GM23338 (cell line): ENCODE measurements at regions not wholly inside any gene's neighbourhood (a gene's known extent, or its start where the extent isn't known, plus 50 kb on each side); places are given as distances from the start of the nearest gene placed in this dataset.

Experiments used
- ATAC-seq: fragments of 200-7000 bp; cut with Tn5 transposase; 3 replicates; pipeline ENCODE4 v1.9.1; 2020
- DNase-seq: peaks from one replicate; pipeline ENCODE4 v3.0.0-alpha.2; 2015; ENCODE audit warnings: low spot score
- H2AFZ ChIP-seq: fragments of 200-600 bp; sonication (generic); 2 replicates; pipeline ENCODE4 v1.8.0; 2016; ENCODE audit warnings: antibody characterized with exemption, mild to moderate bottlenecking, moderate library complexity
- H3F3A ChIP-seq: fragments of 200-600 bp; sonication (generic); replicated peaks from 2 replicates; pipeline ENCODE4 v1.8.0; 2017; ENCODE audit warnings: antibody characterized with exemption, mixed run types, low read depth
- H3K27ac ChIP-seq: fragments of 200-600 bp; sonication (generic); 2 replicates; pipeline ENCODE4 v1.6.1; 2016; ENCODE audit warnings: low read depth
- H3K27me3 ChIP-seq: fragments of 200-600 bp; sonication (generic); 2 replicates; pipeline ENCODE4 v1.8.0; 2016; ENCODE audit warnings: mild to moderate bottlenecking, mixed run types, moderate library complexity; ENCODE audit not compliant: insufficient read depth
- H3K36me3 ChIP-seq: fragments of 200-600 bp; sonication (generic); 2 replicates; pipeline ENCODE4 v1.8.0; 2016; ENCODE audit warnings: mild to moderate bottlenecking; ENCODE audit not compliant: insufficient read depth
- H3K4me1 ChIP-seq: fragments of 200-600 bp; sonication (generic); 2 replicates; pipeline ENCODE4 v1.8.0; 2016; ENCODE audit warnings: mild to moderate bottlenecking, moderate library complexity; ENCODE audit not compliant: insufficient read depth
- H3K4me2 ChIP-seq: fragments of 200-600 bp; sonication (generic); 2 replicates; pipeline ENCODE4 v1.7.1; 2017; ENCODE audit warnings: mixed run types
- H3K4me3 ChIP-seq: fragments of 200-600 bp; sonication (generic); 2 replicates; pipeline ENCODE4 v1.6.1; 2016; ENCODE audit warnings: mixed run types
- H3K79me2 ChIP-seq: fragments of 200-600 bp; sonication (generic); replicated peaks from 2 replicates; pipeline ENCODE4 v1.8.0; 2017; ENCODE audit warnings: mild to moderate bottlenecking; ENCODE audit not compliant: insufficient read depth
- H3K9me2 ChIP-seq: fragments of 200-600 bp; sonication (generic); 2 replicates; pipeline ENCODE4 v1.8.0; 2017; ENCODE audit not compliant: insufficient read depth
- H4K20me1 ChIP-seq: fragments of 200-600 bp; sonication (generic); replicated peaks from 2 replicates; pipeline ENCODE4 v1.8.0; 2017; ENCODE audit warnings: mild to moderate bottlenecking; ENCODE audit not compliant: insufficient read depth
- H3K27ac Mint-ChIP-seq: 2 replicates; pipeline ENCODE4 v1.8.0; 2020; ENCODE audit warnings: inconsistent platforms, mild to moderate bottlenecking, moderate library complexity, mixed read lengths
- H3K27me3 Mint-ChIP-seq: 3 replicates; pipeline ENCODE4 v1.8.0; 2022; ENCODE audit warnings: low read depth, mild to moderate bottlenecking, moderate library complexity, mixed read lengths, inconsistent platforms; ENCODE audit not compliant: insufficient read depth, poor library complexity
- H3K36me3 Mint-ChIP-seq: 3 replicates; pipeline ENCODE4 v1.8.0; 2021; ENCODE audit warnings: low read depth, mild to moderate bottlenecking, inconsistent platforms, moderate library complexity, mixed read lengths
- H3K4me1 Mint-ChIP-seq: 3 replicates; pipeline ENCODE4 v1.8.0; 2020; ENCODE audit warnings: mild to moderate bottlenecking, inconsistent platforms, mixed read lengths
- H3K4me3 Mint-ChIP-seq: 3 replicates; pipeline ENCODE4 v1.8.0; 2021; ENCODE audit warnings: moderate library complexity, mild to moderate bottlenecking, inconsistent platforms, mixed read lengths
- H3K9me3 Mint-ChIP-seq: 3 replicates; pipeline ENCODE4 v1.8.0; 2020; ENCODE audit warnings: moderate library complexity, mild to moderate bottlenecking, inconsistent platforms, mixed read lengths
- CTCF ChIP-seq, 2 experiments: fragments of 200-600 bp in 1 of 2; sonication (generic) in 1 of 2; conservative IDR thresholded peaks; 2 replicates each; pipeline versions ENCODE4 v1.5.1 to v1.6.1; 2016 to 2017; ENCODE audit warnings: antibody characterized with exemption in 2 of 2, low read depth in 2 of 2, mild to moderate bottlenecking in 2 of 2, moderate library complexity in 1 of 2
- ETS1 ChIP-seq: IDR thresholded peaks from 2 replicates; pipeline ENCODE4 v1.6.1; 2016; ENCODE audit warnings: antibody characterized with exemption
- ZNF462 ChIP-seq: fragments of 250-450 bp; sonication (Bioruptor Pico); IDR thresholded peaks from 2 replicates; pipeline ENCODE4 v1.5.0; 2020; ENCODE audit warnings: mild to moderate bottlenecking, moderate library complexity

GRCh38 chr20:22763257-22763906 lies 179.0 kb upstream of the FOXA2 start:
- Mint-ChIP-seq H3K27me3 (peaks cover 1% of the 10 kb centered on the region), H3K4me3 (no peak overlapping the region), H3K4me1 (no peaks in the 10 kb centered on the region), H3K27ac (no peak overlapping the region), H3K9me3 (no peaks in the 10 kb centered on the region), H3K36me3 (no peaks in the 10 kb centered on the region; the same call in 2 of the 3 replicates)
- no peak overlapping the region for H3K4me2 ChIP-seq
- no peaks in the 10 kb centered on the region for H3K36me3 ChIP-seq
- no peaks in the 10 kb centered on the region for H4K20me1 ChIP-seq
- no peak for ATAC-seq
- no peak overlapping the region for H2AFZ ChIP-seq
- no peak for DNase-seq
- no peaks in the 10 kb centered on the region for H3K4me1 ChIP-seq
- H3K4me3 ChIP-seq, result no peak overlapping the region
- H3K27ac ChIP-seq, result no peak overlapping the region
- H3K27me3 ChIP-seq, result no peaks in the 10 kb centered on the region
- TF ChIP-seq ETS1 (no peak), ZNF462 (no peak), CTCF (conservative IDR thresholded peaks at IDR 0.05; ENCODE audit: low read depth in 2 of 2) (no peak)
- no peaks in the 10 kb centered on the region for H3F3A ChIP-seq
- H3K9me2 ChIP-seq, result 0 out of 2 replicates have a peak, but pooled peaks cover 1% of the 10 kb centered on the region
- no peaks in the 10 kb centered on the region for H3K79me2 ChIP-seq
